ENCODE measurements at regions not wholly inside any gene's neighbourhood (a gene's known extent, or its start where the extent isn't known, plus 50 kb on each side); places are given as distances from the start of the nearest gene placed in this dataset.
"Not testable (repeated sequence)": the region's sequence is repeated elsewhere in the genome, so short reads cannot be mapped to it uniquely, and the experiment has no call there.

DNA sequence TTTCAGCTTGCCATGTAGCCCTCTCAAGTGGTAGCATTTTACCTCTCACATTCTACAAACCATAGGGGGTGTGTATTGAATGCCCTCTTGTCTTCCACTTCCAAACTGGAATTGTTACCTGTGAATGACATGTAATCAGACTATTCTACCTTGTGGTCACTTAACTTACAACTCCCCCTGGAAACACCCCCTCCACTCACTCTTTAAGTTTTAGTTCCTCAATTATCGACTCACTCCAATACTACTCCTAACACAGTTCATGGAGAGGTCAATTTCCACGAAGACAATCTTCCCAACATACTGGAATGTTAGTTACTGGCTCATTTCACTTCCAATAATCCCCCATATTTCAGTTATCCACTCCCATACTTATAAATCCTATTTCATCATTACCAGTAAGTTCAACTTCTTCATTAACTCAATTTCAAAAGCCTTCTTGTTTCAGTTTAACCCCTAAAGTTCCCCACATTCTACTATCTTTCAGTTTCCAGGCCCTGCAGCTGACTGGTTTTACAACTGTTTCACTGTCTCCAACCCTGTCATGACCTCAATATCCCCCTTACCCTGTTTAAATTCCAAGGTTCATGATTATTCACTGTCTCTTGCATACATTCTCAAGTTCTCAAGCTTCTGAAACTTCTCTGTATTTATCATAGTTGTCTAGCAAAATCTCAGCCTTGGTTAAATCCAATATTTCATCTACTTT is 92.5 kb downstream of the C11orf87 start:
- Histone ChIP-seq H3K36me3 (ENCODE audit: insufficient read depth, low read length) (no peaks in the 10 kb centered on the region), H3K4me1 (ENCODE audit: control insufficient read depth, insufficient read depth, low read length, unreplicated experiment) (no peaks in the 10 kb centered on the region), H3K27me3 (ENCODE audit: insufficient read depth, low read length) (no peaks in the 10 kb centered on the region), H2AFZ (ENCODE audit: low read length, unreplicated experiment) (no peak overlapping the region), H3K4me3 (ENCODE audit: low read depth, low read length) (no peak overlapping the region), H3K27ac (ENCODE audit: low read depth, low read length) (no peak overlapping the region), H3K79me2 (ENCODE audit: control insufficient read depth, insufficient read depth, low read length, unreplicated experiment) (no peaks in the 10 kb centered on the region)

DNA sequence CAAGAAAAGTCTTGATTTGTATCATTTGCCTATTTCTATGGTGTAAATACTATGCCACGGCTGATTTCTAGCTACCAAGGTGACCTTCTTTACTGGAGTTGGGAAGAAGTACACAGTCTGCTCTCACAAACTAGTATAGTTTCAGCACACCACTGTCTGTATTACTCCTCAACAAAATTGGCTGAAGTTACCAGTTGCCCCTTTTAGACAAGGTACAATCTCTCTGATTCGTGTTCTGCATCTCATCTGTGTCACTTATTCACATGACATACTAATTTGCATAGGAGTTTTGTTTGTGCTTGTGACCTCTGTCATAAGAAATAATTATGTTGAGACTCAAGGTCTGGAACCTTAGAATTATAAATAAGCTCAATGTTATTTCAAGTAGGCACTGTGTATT is 97.3 kb downstream of the C11orf87 start:
- H3K27me3 ChIP-seq (ENCODE audit: insufficient read depth, low read length): no peaks in the 10 kb centered on the region
- no peak overlapping the region for H3K4me3 ChIP-seq (ENCODE audit: low read depth, low read length)
- no peak overlapping the region for H2AFZ ChIP-seq (ENCODE audit: low read length, unreplicated experiment)
- no peaks in the 10 kb centered on the region for H3K4me1 ChIP-seq (ENCODE audit: control insufficient read depth, insufficient read depth, low read length, unreplicated experiment)
- H3K36me3 ChIP-seq (ENCODE audit: insufficient read depth, low read length): no peaks in the 10 kb centered on the region
- no peak overlapping the region for H3K27ac ChIP-seq (ENCODE audit: low read depth, low read length)
- no peaks in the 10 kb centered on the region for H3K79me2 ChIP-seq (ENCODE audit: control insufficient read depth, insufficient read depth, low read length, unreplicated experiment)

DNA sequence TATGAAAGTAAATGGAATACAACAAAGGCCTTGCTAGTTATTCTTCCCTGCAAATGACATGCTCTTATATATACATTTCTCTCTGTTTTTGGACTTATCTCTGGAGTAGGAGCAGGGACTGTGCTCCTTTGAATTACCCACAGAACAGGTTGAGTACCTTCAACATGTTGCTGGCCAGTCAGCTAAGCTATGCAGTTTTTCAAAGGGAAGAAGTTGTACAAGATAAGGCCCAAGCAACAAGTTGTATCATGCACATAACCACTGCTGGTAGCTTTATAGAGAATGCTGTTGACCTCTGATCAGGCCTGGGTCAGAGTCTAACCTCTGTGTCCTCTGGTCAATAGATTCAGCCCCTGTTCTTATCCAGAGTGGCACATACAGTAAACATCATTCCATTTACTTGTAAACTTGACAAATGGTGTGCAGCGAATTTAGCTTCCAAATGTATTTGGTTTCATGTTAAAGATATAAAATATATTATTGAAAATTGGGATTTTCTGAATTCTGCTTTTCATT is 99.6 kb downstream of the C11orf87 start:
- Histone ChIP-seq H3K36me3 (ENCODE audit: insufficient read depth, low read length) (no peaks in the 10 kb centered on the region), H2AFZ (ENCODE audit: low read length, unreplicated experiment) (no peak overlapping the region), H3K79me2 (ENCODE audit: control insufficient read depth, insufficient read depth, low read length, unreplicated experiment) (no peaks in the 10 kb centered on the region), H3K4me3 (ENCODE audit: low read depth, low read length) (no peak overlapping the region), H3K4me1 (ENCODE audit: control insufficient read depth, insufficient read depth, low read length, unreplicated experiment) (no peaks in the 10 kb centered on the region), H3K27ac (ENCODE audit: low read depth, low read length) (no peak overlapping the region), H3K27me3 (ENCODE audit: insufficient read depth, low read length) (no peaks in the 10 kb centered on the region)

DNA sequence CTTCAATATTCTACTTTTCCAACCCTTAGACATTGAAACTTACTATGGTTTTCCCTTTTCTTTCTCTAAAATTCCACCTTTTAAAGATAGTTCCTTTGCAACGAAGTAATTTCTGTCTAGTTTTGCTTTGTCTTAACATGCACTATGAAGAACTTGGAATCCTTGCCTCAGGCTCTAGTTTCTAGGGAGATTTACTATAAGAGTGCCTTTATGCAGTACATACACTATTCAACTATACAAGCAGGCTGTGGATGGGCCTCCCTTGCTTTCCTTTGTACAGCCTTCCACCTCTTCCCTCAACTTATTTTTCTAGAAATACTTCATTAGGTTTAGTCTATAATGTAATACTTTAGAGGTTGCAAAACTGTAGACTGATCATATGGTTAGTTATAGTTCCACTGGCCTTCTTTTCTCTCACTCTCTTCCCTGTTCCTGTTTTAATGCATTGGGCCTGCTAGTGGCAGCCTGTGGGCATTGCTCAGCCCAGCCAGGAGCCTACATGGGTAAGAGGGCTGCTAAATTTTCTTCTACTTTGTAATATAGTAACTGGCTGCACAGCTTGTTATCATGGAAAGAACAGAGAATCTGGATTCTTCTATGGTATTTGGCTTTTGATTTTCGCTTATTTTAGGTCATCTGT is 100.2 kb downstream of the C11orf87 start:
- Histone ChIP-seq H3K27ac (ENCODE audit: low read depth, low read length) (no peak overlapping the region), H3K79me2 (ENCODE audit: control insufficient read depth, insufficient read depth, low read length, unreplicated experiment) (no peaks in the 10 kb centered on the region), H3K27me3 (ENCODE audit: insufficient read depth, low read length) (no peaks in the 10 kb centered on the region), H3K4me3 (ENCODE audit: low read depth, low read length) (no peak overlapping the region), H3K4me1 (ENCODE audit: control insufficient read depth, insufficient read depth, low read length, unreplicated experiment) (no peaks in the 10 kb centered on the region), H2AFZ (ENCODE audit: low read length, unreplicated experiment) (no peak overlapping the region), H3K36me3 (ENCODE audit: insufficient read depth, low read length) (no peaks in the 10 kb centered on the region)

DNA sequence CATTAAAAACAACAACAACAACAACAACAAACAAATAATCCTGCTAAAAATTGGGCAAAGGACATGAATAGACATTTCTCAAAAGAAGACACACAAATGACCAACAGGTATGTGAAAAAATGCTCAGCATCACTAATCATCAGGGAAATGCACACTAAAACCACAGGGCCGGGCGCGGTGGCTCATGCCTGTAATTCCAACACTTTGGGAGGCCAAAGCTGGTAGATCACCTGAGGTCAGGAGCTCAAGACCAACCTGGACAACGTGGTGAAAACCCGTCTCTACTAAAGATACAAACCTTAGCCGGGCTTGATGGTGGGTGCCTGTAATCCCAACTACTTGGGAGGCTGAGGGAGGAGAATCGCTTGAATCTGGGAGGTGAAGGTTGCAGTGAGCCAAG is 103.6 kb downstream of the C11orf87 start:
- not testable (repeated sequence) for H2AFZ ChIP-seq (ENCODE audit: low read length, unreplicated experiment); H3K36me3 ChIP-seq (ENCODE audit: insufficient read depth, low read length); H3K27ac ChIP-seq (ENCODE audit: low read depth, low read length); H3K27me3 ChIP-seq (ENCODE audit: insufficient read depth, low read length); H3K79me2 ChIP-seq (ENCODE audit: control insufficient read depth, insufficient read depth, low read length, unreplicated experiment); H3K4me1 ChIP-seq (ENCODE audit: control insufficient read depth, insufficient read depth, low read length, unreplicated experiment); H3K4me3 ChIP-seq (ENCODE audit: low read depth, low read length)

DNA sequence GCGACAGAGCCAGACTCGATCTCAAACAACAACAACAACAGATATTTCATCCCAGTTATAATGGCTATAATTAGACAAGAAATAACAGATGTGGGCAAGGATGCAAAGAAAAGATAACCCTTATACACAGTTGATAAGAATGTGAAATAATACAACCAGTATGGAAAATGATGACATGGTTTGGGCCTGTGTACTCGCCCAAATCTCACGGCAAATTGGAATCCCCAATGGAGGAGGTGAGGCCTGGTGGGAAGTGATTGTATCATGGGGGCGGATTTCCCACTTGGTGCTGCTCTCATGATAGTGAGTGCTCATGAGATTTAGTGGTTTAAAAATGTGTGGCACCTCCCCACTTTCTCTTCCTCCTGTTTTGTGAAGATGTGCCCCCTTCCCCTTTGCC is 104.1 kb downstream of the C11orf87 start:
- Histone ChIP-seq H2AFZ (ENCODE audit: low read length, unreplicated experiment) (no peak overlapping the region), H3K36me3 (ENCODE audit: insufficient read depth, low read length) (no peaks in the 10 kb centered on the region), H3K79me2 (ENCODE audit: control insufficient read depth, insufficient read depth, low read length, unreplicated experiment) (no peaks in the 10 kb centered on the region), H3K4me3 (ENCODE audit: low read depth, low read length) (no peak overlapping the region), H3K27me3 (ENCODE audit: insufficient read depth, low read length) (no peaks in the 10 kb centered on the region), H3K4me1 (ENCODE audit: control insufficient read depth, insufficient read depth, low read length, unreplicated experiment) (no peaks in the 10 kb centered on the region), H3K27ac (ENCODE audit: low read depth, low read length) (no peak overlapping the region)

DNA sequence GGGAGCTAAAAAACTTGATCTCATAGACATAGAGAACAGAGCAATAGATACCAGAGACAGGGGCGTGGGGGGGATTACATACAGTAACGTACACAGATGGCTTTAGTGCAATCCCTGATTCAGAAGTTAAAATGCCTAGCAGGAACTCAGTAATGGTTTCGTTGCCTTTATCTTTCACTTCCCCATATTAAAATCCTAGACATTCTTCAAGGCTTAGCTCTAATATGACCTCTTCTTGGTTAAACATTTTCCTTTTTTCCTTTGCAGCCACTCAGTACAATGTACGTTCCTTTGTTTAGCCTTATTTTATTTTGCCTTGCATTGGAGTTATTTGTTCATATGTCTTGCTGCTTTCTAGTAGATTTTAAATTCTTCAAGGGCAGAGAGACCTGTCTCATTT is 104.9 kb downstream of the C11orf87 start:
- Histone ChIP-seq H3K36me3 (ENCODE audit: insufficient read depth, low read length) (no peaks in the 10 kb centered on the region), H3K4me3 (ENCODE audit: low read depth, low read length) (no peak overlapping the region), H3K4me1 (ENCODE audit: control insufficient read depth, insufficient read depth, low read length, unreplicated experiment) (no peaks in the 10 kb centered on the region), H2AFZ (ENCODE audit: low read length, unreplicated experiment) (no peak overlapping the region), H3K79me2 (ENCODE audit: control insufficient read depth, insufficient read depth, low read length, unreplicated experiment) (no peaks in the 10 kb centered on the region), H3K27ac (ENCODE audit: low read depth, low read length) (no peak overlapping the region), H3K27me3 (ENCODE audit: insufficient read depth, low read length) (no peaks in the 10 kb centered on the region)

DNA sequence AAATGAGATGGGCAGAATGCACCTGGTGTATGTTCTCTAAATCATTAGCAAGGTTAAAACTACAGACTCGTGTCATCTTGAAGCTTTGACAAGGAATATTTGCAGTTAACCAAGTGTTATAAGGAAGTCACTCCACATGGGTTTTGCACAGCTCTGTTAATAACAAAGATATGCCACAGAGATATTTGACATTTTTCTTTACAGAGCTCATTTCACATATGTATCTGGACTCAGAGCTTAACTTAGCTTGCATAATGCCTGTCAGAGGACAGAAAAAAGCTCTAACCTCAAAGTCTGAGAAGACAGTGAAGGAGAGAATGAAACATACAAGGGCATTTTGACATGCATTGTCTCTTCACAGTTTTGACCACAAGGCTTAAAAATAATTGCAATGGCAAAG is 105.5 kb downstream of the C11orf87 start:
- no peak overlapping the region for H2AFZ ChIP-seq (ENCODE audit: low read length, unreplicated experiment)
- H3K27ac ChIP-seq (ENCODE audit: low read depth, low read length): no peak overlapping the region
- H3K79me2 ChIP-seq (ENCODE audit: control insufficient read depth, insufficient read depth, low read length, unreplicated experiment): no peaks in the 10 kb centered on the region
- H3K4me1 ChIP-seq (ENCODE audit: control insufficient read depth, insufficient read depth, low read length, unreplicated experiment): no peaks in the 10 kb centered on the region
- no peak overlapping the region for H3K4me3 ChIP-seq (ENCODE audit: low read depth, low read length)
- H3K27me3 ChIP-seq (ENCODE audit: insufficient read depth, low read length): no peaks in the 10 kb centered on the region
- no peaks in the 10 kb centered on the region for H3K36me3 ChIP-seq (ENCODE audit: insufficient read depth, low read length)

DNA sequence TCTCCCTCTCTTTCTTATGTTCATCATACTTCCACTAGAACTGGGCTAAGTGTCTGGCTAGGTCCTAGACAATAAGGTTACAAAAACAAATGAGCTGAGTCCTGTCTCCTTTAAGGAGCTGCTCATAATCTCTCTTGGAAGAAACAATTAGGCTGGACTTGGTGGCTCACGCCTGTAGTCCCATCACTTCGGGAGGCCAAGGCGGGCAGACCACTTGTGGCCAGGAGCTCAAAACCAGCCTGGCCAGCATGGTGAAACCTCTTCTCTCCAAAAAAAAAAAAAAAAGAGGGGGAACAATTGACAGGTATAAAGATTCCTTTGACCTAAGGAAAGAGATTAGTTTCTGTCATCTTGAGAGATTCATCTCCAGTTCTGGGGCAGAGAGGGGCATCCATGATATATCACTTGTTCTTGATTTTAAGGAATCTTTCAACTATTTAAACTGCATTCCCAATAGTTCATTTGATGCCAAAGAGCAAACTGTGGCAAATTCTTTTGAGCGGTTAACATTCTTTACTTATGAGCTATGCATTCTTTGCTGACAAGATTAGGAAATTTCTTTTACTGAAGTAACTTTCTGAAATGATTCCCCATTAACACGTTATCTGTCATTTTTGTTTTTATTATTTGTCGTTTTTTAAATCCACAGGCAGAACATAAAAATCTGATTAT is 125.5 kb downstream of the C11orf87 start:
- no peaks in the 10 kb centered on the region for H3K79me2 ChIP-seq (ENCODE audit: control insufficient read depth, insufficient read depth, low read length, unreplicated experiment)
- H3K4me1 ChIP-seq (ENCODE audit: control insufficient read depth, insufficient read depth, low read length, unreplicated experiment): peaks cover 27% of the 10 kb centered on the region
- H2AFZ ChIP-seq (ENCODE audit: low read length, unreplicated experiment): peak overlapping the region; percentile 56
- peak overlapping the region; percentile 27 for H3K4me3 ChIP-seq (ENCODE audit: low read depth, low read length)
- H3K27me3 ChIP-seq (ENCODE audit: insufficient read depth, low read length): no peaks in the 10 kb centered on the region
- H3K36me3 ChIP-seq (ENCODE audit: insufficient read depth, low read length): no peaks in the 10 kb centered on the region
- H3K27ac ChIP-seq (ENCODE audit: low read depth, low read length): peak overlapping the region; percentile 60

DNA sequence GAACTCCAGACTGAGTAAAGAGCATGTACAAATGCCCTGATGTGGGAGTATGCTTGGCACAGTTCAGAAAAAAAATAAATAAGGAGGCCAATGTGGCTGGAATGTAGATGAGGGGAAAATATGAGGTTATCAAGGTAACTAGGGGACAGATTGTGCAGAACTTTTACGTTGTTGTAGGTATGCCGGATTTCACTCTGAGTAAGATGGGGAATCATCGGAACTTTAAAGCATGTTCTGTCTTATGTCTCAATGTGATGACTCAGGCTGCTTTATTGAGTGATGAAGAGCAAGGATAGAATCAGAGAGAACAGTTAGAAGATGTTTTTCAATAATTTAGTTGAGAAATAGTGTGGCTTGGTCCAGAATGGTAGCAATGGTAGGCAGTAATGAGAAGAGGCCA is 130.4 kb downstream of the C11orf87 start:
- H3K27me3 ChIP-seq (ENCODE audit: insufficient read depth, low read length): no peaks in the 10 kb centered on the region
- peak overlapping the region; percentile 46; the same call in 1 of the 2 replicates for H3K4me3 ChIP-seq (ENCODE audit: low read depth, low read length)
- no peaks in the 10 kb centered on the region for H3K36me3 ChIP-seq (ENCODE audit: insufficient read depth, low read length)
- no peaks in the 10 kb centered on the region for H3K79me2 ChIP-seq (ENCODE audit: control insufficient read depth, insufficient read depth, low read length, unreplicated experiment)
- no peak overlapping the region for H3K27ac ChIP-seq (ENCODE audit: low read depth, low read length)
- peaks cover 14% of the 10 kb centered on the region for H3K4me1 ChIP-seq (ENCODE audit: control insufficient read depth, insufficient read depth, low read length, unreplicated experiment)
- no peak overlapping the region for H2AFZ ChIP-seq (ENCODE audit: low read length, unreplicated experiment)

DNA sequence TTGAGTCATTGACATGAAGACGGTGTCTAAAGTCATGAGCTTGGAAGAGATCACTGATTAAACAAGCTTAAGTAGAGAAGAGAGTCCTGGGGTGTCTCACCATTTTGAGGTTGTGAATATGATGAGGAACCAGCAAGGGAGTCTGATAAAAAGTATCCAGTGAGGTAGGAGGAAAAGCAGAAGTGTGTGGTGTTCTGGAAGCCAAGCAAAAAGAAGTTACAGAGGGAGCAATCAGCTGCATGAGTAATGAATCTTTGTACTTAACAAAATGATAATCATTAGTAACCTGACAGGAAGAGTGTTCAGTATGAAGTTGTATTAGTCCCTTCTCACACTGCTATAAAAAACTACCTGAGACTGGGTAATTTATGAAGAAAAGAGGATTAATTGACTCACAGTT is 131.3 kb downstream of the C11orf87 start:
- Histone ChIP-seq H3K4me1 (ENCODE audit: control insufficient read depth, insufficient read depth, low read length, unreplicated experiment) (peaks cover 5% of the 10 kb centered on the region), H3K36me3 (ENCODE audit: insufficient read depth, low read length) (no peaks in the 10 kb centered on the region), H3K4me3 (ENCODE audit: low read depth, low read length) (no peak overlapping the region), H3K27me3 (ENCODE audit: insufficient read depth, low read length) (no peaks in the 10 kb centered on the region), H3K27ac (ENCODE audit: low read depth, low read length) (no peak overlapping the region), H3K79me2 (ENCODE audit: control insufficient read depth, insufficient read depth, low read length, unreplicated experiment) (no peaks in the 10 kb centered on the region), H2AFZ (ENCODE audit: low read length, unreplicated experiment) (no peak overlapping the region)

Data from ACC112 (cell line).